Left ventricle myocardium superior (tissue), 1 donor: ENCODE measurements at regions not wholly inside any gene's neighbourhood (a gene's known extent, or its start where the extent isn't known, plus 50 kb on each side); places are given as distances from the start of the nearest gene placed in this dataset.

ENCODE experiments used
- ATAC-seq: fragments of 200-7000 bp; cut with Tn5 transposase; one replicate; pipeline ENCODE4 v1.9.1; 2020; ENCODE audit warnings: mild to moderate bottlenecking, moderate library complexity
- DNase-seq: peaks from one replicate; pipeline ENCODE4 v3.0.0-alpha.2; 2020
- intact Hi-C: fragments of 100-400 bp; cut with micrococcal nuclease; formaldehyde crosslinking; loops from one replicate; pipeline ENCODE4 v1.11.0; 2022
- donor health status: DM: no; HTN: yes; CAD: no; lungs with severe emphysema.

- no peak for ATAC-seq
- DNase-seq = no peak
- intact Hi-C loops = loop anchor here (5.0 kb wide), 1 partner anchor 233 kb away; no protein-coding TSS in a partner anchor
Measured at GRCh38 chr16:73483934-73484711, 436.2 kb upstream of the ZFHX3 start.

- DNase-seq (no peak), ATAC-seq (no peak)
- intact Hi-C loops = loop anchor here (5.0 kb wide), 1 partner anchor 234 kb away; no protein-coding TSS in a partner anchor
Measured at GRCh38 chr16:73483076-73483791, 435.3 kb upstream of the ZFHX3 start.

- intact Hi-C loops = loop anchor here (5.0 kb wide), 1 partner anchor 235 kb away; no protein-coding TSS in a partner anchor
- ATAC-seq = no peak
- no peak for DNase-seq
Measured at GRCh38 chr16:73482310-73482709, 434.4 kb upstream of the ZFHX3 start.

- DNase-seq (no peak), ATAC-seq (no peak)
- intact Hi-C loops = loop anchor here (5.0 kb wide), 1 partner anchor 237 kb away; no protein-coding TSS in a partner anchor
Measured at GRCh38 chr16:73480381-73480780, 432.5 kb upstream of the ZFHX3 start.

GRCh38 chr16:73473713-73474112, 425.8 kb upstream of the ZFHX3 start:
- intact Hi-C loops = no loop called here
- ATAC-seq = no peak

GRCh38 chr16:73464834-73465233, 416.9 kb upstream of the ZFHX3 start:
- no peak for ATAC-seq
- intact Hi-C loops = no loop called here
- no peak for DNase-seq

More at GRCh38 chr16:73473713-73474112, 425.8 kb upstream of the ZFHX3 start:
- no peak for DNase-seq

GRCh38 chr16:73459586-73459985, 411.7 kb upstream of the ZFHX3 start:
- ATAC-seq (no peak), DNase-seq (no peak)

GRCh38 chr16:73457851-73458250, 409.9 kb upstream of the ZFHX3 start:
- intact Hi-C loops = no loop called here
- no peak for ATAC-seq
- DNase-seq = no peak

More at GRCh38 chr16:73459586-73459985, 411.7 kb upstream of the ZFHX3 start:
- intact Hi-C loops = no loop called here

GRCh38 chr16:73448970-73449369, 401.0 kb upstream of the ZFHX3 start:
- ATAC-seq (no peak), DNase-seq (no peak)
- intact Hi-C loops = no loop called here

GRCh38 chr16:73447846-73448245, 399.9 kb upstream of the ZFHX3 start:
- DNase-seq = no peak
- intact Hi-C loops = no loop called here
- no peak for ATAC-seq

- intact Hi-C loops = no loop called here
- DNase-seq (no peak), ATAC-seq (no peak)
Measured at GRCh38 chr16:73434621-73435020, 386.7 kb upstream of the ZFHX3 start.

- ATAC-seq = no peak
- intact Hi-C loops = no loop called here
- no peak for DNase-seq
Measured at GRCh38 chr16:73433731-73434307, 385.9 kb upstream of the ZFHX3 start.

- no peak for ATAC-seq
Measured at GRCh38 chr16:73432850-73433730, 385.2 kb upstream of the ZFHX3 start.

GRCh38 chr16:73430138-73430537, 382.2 kb upstream of the ZFHX3 start:
- no peak for ATAC-seq
- intact Hi-C loops = no loop called here
- no peak for DNase-seq

More at GRCh38 chr16:73432850-73433730, 385.2 kb upstream of the ZFHX3 start:
- intact Hi-C loops = no loop called here
- DNase-seq = no peak

- intact Hi-C loops = no loop called here
- ATAC-seq (no peak), DNase-seq (no peak)
Measured at GRCh38 chr16:73428121-73428520, 380.2 kb upstream of the ZFHX3 start.

- intact Hi-C loops = no loop called here
- ATAC-seq (no peak), DNase-seq (no peak)
Measured at GRCh38 chr16:73427164-73427563, 379.2 kb upstream of the ZFHX3 start.

GRCh38 chr16:73426433-73427160, 378.7 kb upstream of the ZFHX3 start:
- intact Hi-C loops = no loop called here
- ATAC-seq = no peak
- no peak for DNase-seq

- DNase-seq (no peak), ATAC-seq (no peak)
- intact Hi-C loops = no loop called here
Measured at GRCh38 chr16:73420676-73421075, 372.7 kb upstream of the ZFHX3 start.
